HG03342 (cell line): ENCODE measurements at regions not wholly inside any gene's neighbourhood (a gene's known extent, or its start where the extent isn't known, plus 50 kb on each side); places are given as distances from the start of the nearest gene placed in this dataset.
"Not testable (repeated sequence)": the region's sequence is repeated elsewhere in the genome, so short reads cannot be mapped to it uniquely, and the experiment has no call there.

ENCODE experiments used
- ATAC-seq: cut with Tn5 transposase; IDR thresholded peaks from one replicate; pipeline ENCODE4 v1.9.1; 2021; ENCODE audit warnings: mild to moderate bottlenecking, moderate library complexity; ENCODE audit not compliant: unreplicated experiment

- ATAC-seq, result no peak
Measured at GRCh38 chrX:93468075-93468474, 205.3 kb downstream of the NAP1L3 start.

GRCh38 chrX:93466383-93466782 is 207.0 kb downstream of the NAP1L3 start:
- no peak for ATAC-seq

DNA sequence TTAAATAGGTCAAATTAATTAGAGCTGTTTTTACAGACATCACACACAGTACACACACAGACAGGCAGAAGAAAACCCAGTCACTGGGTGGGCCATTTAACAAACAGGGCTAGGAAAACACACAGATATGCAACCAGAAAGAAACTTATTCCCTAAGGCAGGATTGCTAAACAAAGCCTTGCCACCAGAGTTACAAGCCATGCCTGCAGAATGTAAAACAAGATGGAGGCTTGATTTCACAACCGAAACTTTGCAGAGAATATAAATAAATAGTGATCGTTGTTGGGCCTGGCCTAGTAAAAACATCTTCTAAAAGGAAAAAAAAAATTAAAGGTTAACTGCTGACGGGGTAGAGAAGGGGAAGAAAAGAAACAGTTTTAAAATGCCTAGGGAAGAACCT is 212.3 kb downstream of the NAP1L3 start:
- ATAC-seq, result no peak

- ATAC-seq, result no peak
Measured at GRCh38 chrX:93454509-93454908, 218.9 kb downstream of the NAP1L3 start.

- not testable (repeated sequence) for ATAC-seq
Measured at GRCh38 chrX:93434721-93435120, 238.7 kb downstream of the NAP1L3 start.

- no peak for ATAC-seq
Measured at GRCh38 chrX:93428497-93428896, 244.9 kb downstream of the NAP1L3 start.

GRCh38 chrX:93422693-93423092 is 250.7 kb downstream of the NAP1L3 start:
- peak; percentile 96 for ATAC-seq

- ATAC-seq, result no peak
Measured at GRCh38 chrX:93420525-93421082, 252.8 kb downstream of the NAP1L3 start.

- no peak for ATAC-seq
Measured at GRCh38 chrX:93420090-93420489, 253.3 kb downstream of the NAP1L3 start.

DNA sequence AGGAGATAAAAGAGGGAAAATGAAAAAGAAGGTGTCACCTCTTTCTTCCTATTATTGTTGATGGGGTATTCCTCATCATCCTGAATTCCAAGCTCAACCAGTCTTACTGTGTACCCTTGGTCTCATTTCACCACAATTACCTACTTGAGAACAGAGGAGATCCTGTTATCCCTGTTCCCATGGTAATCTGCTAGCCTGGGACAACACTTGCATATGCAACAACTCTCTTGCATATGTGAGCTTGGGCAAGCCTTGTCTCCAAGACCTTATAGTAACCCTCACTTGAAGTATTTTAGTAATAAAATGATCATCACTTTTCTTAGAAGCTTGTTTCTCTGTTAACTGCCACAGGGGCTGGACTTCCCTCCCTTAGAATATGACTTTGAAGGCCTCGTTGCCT is 253.7 kb downstream of the NAP1L3 start:
- no peak for ATAC-seq

GRCh38 chrX:93404121-93404520 is 269.3 kb downstream of the NAP1L3 start:
- ATAC-seq, result no peak

DNA sequence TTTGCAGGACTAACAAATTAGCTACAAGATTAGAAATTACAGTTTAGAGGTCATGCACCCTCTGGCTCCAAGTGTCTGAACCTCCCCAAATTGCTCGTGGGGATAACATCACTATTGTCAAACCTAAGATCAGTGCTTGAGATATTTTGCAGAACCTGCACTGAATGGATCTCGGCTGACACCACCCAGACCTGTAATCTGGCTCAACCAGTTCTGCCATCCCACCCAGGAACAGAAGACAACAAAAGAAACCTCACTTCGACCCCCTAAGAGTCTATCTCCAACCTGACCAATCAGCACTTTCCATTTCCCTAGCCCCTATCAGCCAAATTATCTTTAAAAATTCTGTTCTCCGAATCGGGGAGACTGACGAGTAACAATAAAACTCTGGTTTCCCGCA is 318.7 kb downstream of the NAP1L3 start:
- ATAC-seq, result no peak

GRCh38 chrX:93346309-93346708 is 327.1 kb downstream of the NAP1L3 start:
- ATAC-seq, result no peak

DNA sequence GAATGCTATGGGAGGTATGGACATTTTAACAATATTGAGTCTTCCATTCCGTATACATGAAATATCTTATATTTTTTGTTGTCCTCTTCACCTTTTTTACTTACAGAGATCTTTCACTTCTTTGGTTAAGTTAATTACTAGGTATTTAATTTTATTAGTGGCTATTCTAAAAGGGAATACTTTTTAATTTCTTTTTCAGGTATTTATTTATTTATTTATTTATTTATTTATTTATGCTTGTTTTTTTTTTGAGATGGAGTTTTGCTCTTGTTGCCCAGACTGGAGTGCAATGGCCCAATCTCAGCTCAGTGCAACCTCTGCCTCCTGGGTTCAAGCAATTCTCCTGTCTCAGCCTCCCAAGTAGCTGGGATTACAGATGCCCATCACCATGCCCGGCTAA is 329.1 kb downstream of the NAP1L3 start:
- ATAC-seq, result not testable (repeated sequence)

GRCh38 chrX:93332329-93332728 is 341.0 kb downstream of the NAP1L3 start:
- no peak for ATAC-seq

DNA sequence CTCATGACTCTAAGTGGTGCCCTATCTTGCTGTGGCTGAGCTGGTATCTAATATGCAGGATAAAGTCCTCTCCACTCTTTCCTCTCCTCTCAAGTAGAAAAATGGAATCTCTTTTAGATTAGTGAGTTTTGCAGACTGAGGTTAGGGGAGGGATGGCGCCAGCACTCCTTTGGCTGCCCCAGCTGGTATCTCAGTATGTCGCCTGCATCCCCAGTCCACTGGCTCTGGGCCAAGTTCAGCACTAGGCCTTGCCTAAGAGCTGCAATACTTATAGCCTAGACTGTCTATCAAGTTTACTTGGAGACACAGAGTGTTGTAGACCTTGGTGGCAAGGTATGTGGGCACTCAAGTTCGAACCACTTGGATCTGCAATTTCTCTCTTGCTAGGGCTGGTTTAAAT is 351.3 kb downstream of the NAP1L3 start:
- no peak for ATAC-seq

- ATAC-seq, result no peak
Measured at GRCh38 chrX:93319609-93320008, 353.8 kb downstream of the NAP1L3 start.
